Keratinocyte (primary cell): ENCODE measurements at regions not wholly inside any gene's neighbourhood (a gene's known extent, or its start where the extent isn't known, plus 50 kb on each side); places are given as distances from the start of the nearest gene placed in this dataset.

Experiments
- EZH2 ChIP-seq: IDR thresholded peaks from one replicate; pipeline ENCODE4 v1.6.1; 2012; ENCODE audit warnings: inconsistent platforms, mild to moderate bottlenecking, low read length, moderate library complexity
- TF ChIP-seq, protein P1 (sequence below), 3 experiments: IDR thresholded peaks in 1 of 3; conservative IDR thresholded peaks in 1 of 3; optimal IDR thresholded peaks in 1 of 3; 2 replicates in 2 of 3; 3 replicates in 1 of 3; pipeline versions ENCODE3 to v1.5.1; 2011; ENCODE audit warnings: low read length in 3 of 3, mild to moderate bottlenecking in 3 of 3, moderate library complexity in 2 of 3, control low read depth in 1 of 3, inconsistent platforms in 1 of 3; ENCODE audit not compliant: insufficient read depth in 2 of 3; ENCODE audit errors: extremely low read depth in 1 of 3

DNA sequence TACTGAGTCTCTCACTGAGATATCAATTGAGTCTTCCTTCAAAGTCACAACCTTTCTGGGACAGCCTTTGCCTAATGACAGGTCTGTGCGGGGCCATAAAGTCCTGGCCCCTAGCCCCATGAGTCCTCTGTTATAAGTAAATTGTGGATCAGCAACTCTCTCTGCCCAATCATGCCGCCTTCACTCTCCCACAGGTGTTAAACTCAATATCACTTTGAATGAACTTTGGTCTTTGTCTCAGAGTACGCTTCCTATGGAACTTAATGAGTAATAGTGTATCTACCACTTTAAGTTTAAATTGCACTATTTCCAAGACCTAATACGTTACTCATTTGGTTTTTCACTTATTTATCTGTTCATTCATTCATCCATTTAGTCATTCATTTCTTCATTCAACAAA, 826.4 kb downstream of the TUSC7 start:
- TF ChIP-seq, protein P1, sequence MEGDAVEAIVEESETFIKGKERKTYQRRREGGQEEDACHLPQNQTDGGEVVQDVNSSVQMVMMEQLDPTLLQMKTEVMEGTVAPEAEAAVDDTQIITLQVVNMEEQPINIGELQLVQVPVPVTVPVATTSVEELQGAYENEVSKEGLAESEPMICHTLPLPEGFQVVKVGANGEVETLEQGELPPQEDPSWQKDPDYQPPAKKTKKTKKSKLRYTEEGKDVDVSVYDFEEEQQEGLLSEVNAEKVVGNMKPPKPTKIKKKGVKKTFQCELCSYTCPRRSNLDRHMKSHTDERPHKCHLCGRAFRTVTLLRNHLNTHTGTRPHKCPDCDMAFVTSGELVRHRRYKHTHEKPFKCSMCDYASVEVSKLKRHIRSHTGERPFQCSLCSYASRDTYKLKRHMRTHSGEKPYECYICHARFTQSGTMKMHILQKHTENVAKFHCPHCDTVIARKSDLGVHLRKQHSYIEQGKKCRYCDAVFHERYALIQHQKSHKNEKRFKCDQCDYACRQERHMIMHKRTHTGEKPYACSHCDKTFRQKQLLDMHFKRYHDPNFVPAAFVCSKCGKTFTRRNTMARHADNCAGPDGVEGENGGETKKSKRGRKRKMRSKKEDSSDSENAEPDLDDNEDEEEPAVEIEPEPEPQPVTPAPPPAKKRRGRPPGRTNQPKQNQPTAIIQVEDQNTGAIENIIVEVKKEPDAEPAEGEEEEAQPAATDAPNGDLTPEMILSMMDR (optimal IDR thresholded peaks at IDR 0.05 in 1 of 3, IDR thresholded peaks at IDR 0.05 in 1 of 3, conservative IDR thresholded peaks at IDR 0.05 in 1 of 3; ENCODE audit: extremely low read depth in 1 of 3, insufficient read depth in 2 of 3, low read length in 3 of 3), result no peak
- TF ChIP-seq EZH2, result no peak
